H1 (cell line): ENCODE measurements at regions not wholly inside any gene's neighbourhood (a gene's known extent, or its start where the extent isn't known, plus 50 kb on each side); places are given as distances from the start of the nearest gene placed in this dataset.

ENCODE experiments used
- BCL11A ChIP-seq, 2 experiments: IDR thresholded peaks; one replicate each; pipeline ENCODE4 v1.6.1; 2011; ENCODE audit warnings: low read depth in 2 of 2, low read length in 2 of 2, mild to moderate bottlenecking in 2 of 2
- BRCA1 ChIP-seq: IDR thresholded peaks from 2 replicates; pipeline ENCODE4 v1.6.1; 2012; ENCODE audit warnings: low read depth, low read length, improper control_type of control experiment
- CEBPB ChIP-seq: IDR thresholded peaks from 2 replicates; pipeline ENCODE4 v1.6.1; 2012; ENCODE audit warnings: low read depth, low read length
- CHD1 ChIP-seq: IDR thresholded peaks from 2 replicates; pipeline ENCODE4 v1.6.1; 2012; ENCODE audit warnings: low read depth, low read length, improper control_type of control experiment
- CREB1 ChIP-seq: IDR thresholded peaks from 2 replicates; pipeline ENCODE4 v1.6.1; 2012; ENCODE audit warnings: inconsistent platforms
- E2F6 ChIP-seq: IDR thresholded peaks from 2 replicates; pipeline ENCODE4 v1.6.1; 2012; ENCODE audit warnings: inconsistent platforms
- EGR1 ChIP-seq: IDR thresholded peaks from 2 replicates; pipeline ENCODE4 v1.6.1; 2011; ENCODE audit warnings: low read depth, low read length, borderline replicate concordance
- EP300 ChIP-seq, 2 experiments: IDR thresholded peaks; 1 replicate in 1 of 2; 2 replicates in 1 of 2; pipeline ENCODE4 v1.6.1; 2011 to 2012; ENCODE audit warnings: low read depth in 2 of 2, low read length in 2 of 2, mild to moderate bottlenecking in 2 of 2, borderline replicate concordance in 1 of 2, inconsistent platforms in 1 of 2, moderate library complexity in 1 of 2
- EZH2 ChIP-seq: fragments of 200-600 bp; sonication (generic); IDR thresholded peaks from 2 replicates; pipeline ENCODE4 v1.7.1; 2012; ENCODE audit warnings: low read depth, mild to moderate bottlenecking, moderate library complexity, low read length, inconsistent platforms; ENCODE audit not compliant: severe bottlenecking
- GTF2F1 ChIP-seq: IDR thresholded peaks from 2 replicates; pipeline ENCODE4 v1.6.1; 2012; ENCODE audit warnings: low read depth, low read length, improper control_type of control experiment, borderline replicate concordance
- HDAC2 ChIP-seq, 2 experiments: fragments of 300-600 bp in 1 of 2; sonication (generic) in 1 of 2; IDR thresholded peaks; 2 replicates each; pipeline ENCODE4 v1.6.1; 2011 to 2012; ENCODE audit warnings: low read depth in 2 of 2, low read length in 2 of 2, mild to moderate bottlenecking in 2 of 2, moderate library complexity in 2 of 2, borderline replicate concordance in 1 of 2, inconsistent platforms in 1 of 2
- HDAC6 ChIP-seq: IDR thresholded peaks from one replicate; pipeline ENCODE4 v1.7.1; 2012; ENCODE audit warnings: low read depth, mild to moderate bottlenecking, inconsistent platforms, low read length, moderate library complexity
- JUND ChIP-seq: IDR thresholded peaks from 2 replicates; pipeline ENCODE4 v1.6.1; 2011; ENCODE audit warnings: mild to moderate bottlenecking, improper control_type of control experiment, low read length
- KDM1A ChIP-seq: fragments of 200-600, 300-600 bp; sonication (generic); IDR thresholded peaks from 2 replicates; pipeline ENCODE4 v1.7.1; 2016; ENCODE audit warnings: mild to moderate bottlenecking, low read length, borderline replicate concordance
- NANOG ChIP-seq: IDR thresholded peaks from 2 replicates; pipeline ENCODE4 v1.6.1; 2011; ENCODE audit warnings: low read length, low read depth, mild to moderate bottlenecking, inconsistent platforms; ENCODE audit not compliant: insufficient read depth, poor library complexity, severe bottlenecking
- NRF1 ChIP-seq: IDR thresholded peaks from 2 replicates; pipeline ENCODE4 v1.6.1; 2011; ENCODE audit warnings: mild to moderate bottlenecking, low read depth, low read length, improper control_type of control experiment
- PHF8 ChIP-seq: fragments of 200-600 bp; sonication (generic); conservative IDR thresholded peaks from 2 replicates; pipeline ENCODE4 v1.7.1; 2012; ENCODE audit warnings: low read depth, mild to moderate bottlenecking, inconsistent platforms, low read length, moderate library complexity
- POLR2AphosphoS5 ChIP-seq: IDR thresholded peaks from 2 replicates; pipeline ENCODE4 v1.6.1; 2011; ENCODE audit warnings: low read depth, low read length
- POU5F1 ChIP-seq: IDR thresholded peaks from 2 replicates; pipeline ENCODE4 v1.6.1; 2011; ENCODE audit warnings: low read depth, mild to moderate bottlenecking, low read length, moderate library complexity
- RFX5 ChIP-seq: IDR thresholded peaks from 2 replicates; pipeline ENCODE4 v1.6.1; 2011; ENCODE audit warnings: low read depth, low read length, improper control_type of control experiment, borderline replicate concordance
- RNF2 ChIP-seq: fragments of 200-900, 300-1000 bp; sonication (generic); IDR thresholded peaks from 2 replicates; pipeline ENCODE4 v1.7.1; 2016; ENCODE audit warnings: borderline replicate concordance, low read depth, mild to moderate bottlenecking, antibody characterized with exemption, low read length; ENCODE audit not compliant: poor library complexity, severe bottlenecking; ENCODE audit errors: missing control alignments
- SIRT6 ChIP-seq: IDR thresholded peaks from one replicate; pipeline ENCODE4 v1.7.1; 2012; ENCODE audit warnings: low read length, inconsistent platforms
- SP1 ChIP-seq: IDR thresholded peaks from 2 replicates; pipeline ENCODE4 v1.6.1; 2011; ENCODE audit warnings: low read depth, low read length
- TBP ChIP-seq: IDR thresholded peaks from 2 replicates; pipeline ENCODE4 v1.6.1; 2011; ENCODE audit warnings: low read depth, low read length, improper control_type of control experiment
- TF ChIP-seq, protein P1 (sequence below): IDR thresholded peaks from 2 replicates; pipeline ENCODE4 v1.6.1; 2011; ENCODE audit warnings: low read depth, mild to moderate bottlenecking, low read length; ENCODE audit not compliant: insufficient read depth

GRCh38 chr1:54475357-54475881, 69.2 kb upstream of the SSBP3 start (continued):
- TF ChIP-seq GTF2F1 = no peak
- TF ChIP-seq TBP = no peak
- TF ChIP-seq HDAC6 = no peak
- TF ChIP-seq RNF2 = no peak
- no peak; the same call in 1 of the 2 replicates for TF ChIP-seq POLR2AphosphoS5
- no peak for TF ChIP-seq NANOG
- no peak for TF ChIP-seq NRF1
- peak; percentile 80; the same call in 1 of the 2 replicates for TF ChIP-seq KDM1A
- no peak; a peak in 1 of 4 replicates for TF ChIP-seq HDAC2 (IDR thresholded peaks at IDR 0.05; ENCODE audit: borderline replicate concordance in 1 of 2, low read depth in 2 of 2, low read length in 2 of 2)
- 0 out of 2 replicates have a peak, but pooled peaks have one; percentile 7 for TF ChIP-seq CREB1
- TF ChIP-seq EP300 (IDR thresholded peaks at IDR 0.05; ENCODE audit: borderline replicate concordance in 1 of 2, low read depth in 2 of 2, low read length in 2 of 2) = peak; percentile 47 to 88; a peak in 2 of 3 replicates
- no peak for TF ChIP-seq BRCA1
- no peak for TF ChIP-seq BCL11A (IDR thresholded peaks at IDR 0.05; ENCODE audit: low read depth in 2 of 2, low read length in 2 of 2)
- no peak for TF ChIP-seq POU5F1
- no peak for TF ChIP-seq SIRT6
- TF ChIP-seq PHF8 = no peak
- TF ChIP-seq CHD1 = no peak
- TF ChIP-seq RFX5 = no peak
- TF ChIP-seq EGR1 = no peak
- TF ChIP-seq E2F6 = no peak
- TF ChIP-seq CEBPB = no peak
- TF ChIP-seq, protein P1, sequence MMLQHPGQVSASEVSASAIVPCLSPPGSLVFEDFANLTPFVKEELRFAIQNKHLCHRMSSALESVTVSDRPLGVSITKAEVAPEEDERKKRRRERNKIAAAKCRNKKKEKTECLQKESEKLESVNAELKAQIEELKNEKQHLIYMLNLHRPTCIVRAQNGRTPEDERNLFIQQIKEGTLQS = no peak
- no peak for TF ChIP-seq EZH2
- no peak for TF ChIP-seq JUND
- peak; percentile 53; the same call in 1 of the 2 replicates for TF ChIP-seq SP1
